HG03196 (cell line): ENCODE measurements at regions not wholly inside any gene's neighbourhood (a gene's known extent, or its start where the extent isn't known, plus 50 kb on each side); places are given as distances from the start of the nearest gene placed in this dataset.
"Not testable (repeated sequence)": the region's sequence is repeated elsewhere in the genome, so short reads cannot be mapped to it uniquely, and the experiment has no call there.

Experiments
- ATAC-seq: cut with Tn5 transposase; IDR thresholded peaks from one replicate; pipeline ENCODE4 v1.9.1; 2021; ENCODE audit not compliant: unreplicated experiment

DNA sequence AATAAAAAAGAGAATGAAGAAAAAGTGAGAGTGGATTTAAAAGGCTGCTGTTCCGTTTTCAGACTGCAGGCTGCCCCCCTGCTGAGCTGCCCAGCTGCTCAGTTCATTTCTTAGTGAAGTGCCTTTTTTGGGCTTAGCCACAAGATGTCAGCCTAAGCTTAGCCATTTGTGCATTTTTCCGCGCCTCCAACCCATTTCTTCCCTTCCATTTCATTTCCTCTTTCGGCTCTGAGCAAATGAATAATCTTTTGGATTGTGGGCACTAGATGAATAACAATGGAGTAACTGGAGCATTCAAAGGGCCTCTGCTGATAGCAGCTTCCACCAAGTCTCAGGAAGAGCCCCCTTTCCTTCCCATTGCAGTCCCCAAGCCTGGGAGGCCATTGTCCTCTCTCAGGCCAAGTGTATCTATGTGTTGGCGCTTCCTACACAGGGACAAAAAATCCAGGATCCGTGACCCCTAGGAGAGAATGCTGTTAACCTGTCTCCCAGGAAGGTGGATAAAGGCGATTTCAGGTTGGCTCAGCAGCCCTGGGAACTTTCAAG is 83.5 kb upstream of the SPTLC3 start:
- peak; percentile 85 for ATAC-seq

DNA sequence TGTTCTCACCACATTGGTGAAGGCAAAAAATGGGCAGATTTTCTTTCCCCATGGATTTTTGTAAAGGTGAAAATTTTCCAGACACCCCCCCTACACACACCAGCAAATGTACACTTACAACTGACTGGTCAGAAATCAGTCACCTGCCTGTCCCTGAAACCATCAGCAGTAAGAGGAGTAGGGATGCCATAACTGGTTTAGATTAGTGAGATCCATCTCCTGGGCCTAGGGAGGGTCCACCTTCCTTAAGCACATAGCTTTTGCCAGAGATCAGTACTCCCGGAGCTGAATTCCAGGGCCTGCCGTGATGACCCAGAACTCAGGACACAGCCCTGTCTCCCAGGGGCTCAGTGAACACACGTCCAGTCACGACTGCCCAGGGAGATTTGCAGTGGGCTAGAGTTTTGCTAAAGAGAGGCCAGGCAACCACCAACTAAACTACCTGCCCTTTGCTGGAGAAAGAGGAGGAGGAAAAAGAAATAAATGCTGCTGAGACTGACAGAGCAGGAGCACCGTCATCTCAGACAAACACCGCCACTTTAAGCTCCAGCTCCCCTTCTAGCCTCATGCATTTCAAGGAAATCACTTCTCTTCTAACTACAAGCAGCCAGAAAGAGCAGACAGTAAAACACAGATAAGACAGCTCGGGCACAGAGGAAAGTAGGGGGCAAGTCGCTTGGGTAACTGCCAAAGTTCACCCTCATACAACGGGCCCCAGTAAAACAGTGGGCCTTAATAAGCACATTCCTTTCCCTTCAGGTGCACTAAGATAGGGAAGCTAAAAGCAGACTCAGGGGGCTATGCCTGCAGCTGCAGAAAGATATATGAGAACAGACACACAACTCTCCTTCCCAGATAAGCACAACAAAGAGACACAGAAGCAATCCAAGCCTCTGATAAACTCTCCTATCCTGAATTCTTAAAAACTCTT is 82.6 kb upstream of the SPTLC3 start:
- no peak for ATAC-seq

DNA sequence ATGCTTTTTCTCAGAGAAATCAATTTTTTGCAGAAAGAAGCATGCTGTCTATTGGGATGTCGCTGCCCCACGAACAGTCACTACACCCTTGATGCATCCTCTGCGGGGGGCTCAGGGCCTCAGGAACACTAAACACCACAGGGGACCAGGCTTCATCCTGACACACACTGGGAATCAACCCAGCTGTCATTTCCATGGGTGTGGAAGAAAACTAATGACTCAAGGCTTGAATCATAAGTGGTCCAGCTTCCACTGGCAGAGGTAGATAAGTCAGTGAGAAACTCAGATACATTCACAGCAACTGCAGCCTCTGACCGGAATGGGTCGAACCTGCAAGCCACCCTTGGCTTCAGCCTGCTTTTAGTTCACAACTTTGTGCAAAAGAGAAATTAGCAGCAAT is 81.3 kb upstream of the SPTLC3 start:
- no peak for ATAC-seq

DNA sequence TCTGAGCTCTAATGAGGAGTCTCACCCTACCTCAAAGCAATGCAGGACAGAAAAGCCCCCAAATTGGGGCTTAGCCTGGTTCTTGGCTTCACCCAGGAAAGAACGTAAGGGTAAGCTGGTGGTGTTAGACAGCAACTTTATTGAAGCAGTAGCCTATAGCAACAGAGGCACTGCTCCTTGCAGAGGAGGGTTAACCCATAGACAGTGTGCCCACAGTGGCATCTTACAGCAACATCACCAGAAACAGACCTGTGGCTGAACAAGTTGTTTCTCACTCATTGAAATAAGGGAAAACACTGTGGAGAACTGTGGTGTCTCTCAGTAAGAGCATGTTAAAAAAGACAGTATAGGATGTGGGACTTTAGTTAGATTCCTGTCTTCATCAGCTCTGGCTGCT is 80.4 kb upstream of the SPTLC3 start:
- no peak for ATAC-seq

DNA sequence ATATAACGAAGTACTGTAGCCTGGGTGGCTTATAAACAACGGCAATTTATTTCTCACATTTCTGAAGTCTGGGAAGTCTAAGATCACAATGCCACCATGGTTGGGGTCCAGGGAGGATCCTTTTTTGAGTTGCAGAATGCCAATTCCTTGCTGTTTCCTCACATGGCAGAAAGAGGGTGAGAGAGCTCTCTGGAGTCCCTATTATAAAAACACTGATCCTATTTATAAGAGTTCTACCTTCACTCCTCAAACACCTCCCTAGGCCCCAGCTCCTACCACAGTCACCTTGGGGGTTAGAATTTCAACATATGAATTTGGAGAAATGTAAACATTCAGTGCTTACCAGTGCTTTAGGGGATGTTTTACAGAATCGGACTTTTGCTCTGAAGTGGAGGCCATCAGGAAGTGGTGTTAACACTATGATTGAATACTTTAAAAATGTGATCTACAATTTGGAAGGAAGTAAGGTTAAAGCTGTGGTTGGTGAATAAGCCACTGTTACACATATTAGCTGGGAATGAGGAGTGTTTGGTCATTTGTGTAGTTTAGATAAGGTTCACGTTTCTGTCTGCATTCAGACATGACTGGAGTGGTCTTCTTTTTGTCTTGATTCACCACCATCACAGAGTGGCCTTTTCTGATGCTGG is 79.9 kb upstream of the SPTLC3 start:
- ATAC-seq = no peak

DNA sequence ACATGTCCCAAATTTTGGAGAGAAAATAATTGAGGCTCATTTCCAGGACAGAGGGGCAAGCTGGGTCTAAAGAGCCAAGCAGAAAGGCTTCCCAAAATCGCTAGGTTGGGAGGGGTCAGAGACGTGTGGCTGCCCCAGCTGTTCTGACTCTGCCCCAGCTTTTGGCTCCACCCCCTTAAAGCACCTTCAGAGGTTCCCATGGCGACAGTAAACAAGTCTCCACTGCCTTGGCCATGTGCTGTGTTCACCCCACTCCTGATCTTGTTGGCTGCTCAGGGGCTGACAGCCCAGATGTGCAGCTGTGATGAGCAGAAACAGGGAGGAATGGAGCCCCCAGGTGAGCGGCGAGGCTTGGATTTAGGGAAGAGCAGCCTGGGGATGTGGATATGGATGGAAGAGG is 72.8 kb upstream of the SPTLC3 start:
- ATAC-seq = no peak

DNA sequence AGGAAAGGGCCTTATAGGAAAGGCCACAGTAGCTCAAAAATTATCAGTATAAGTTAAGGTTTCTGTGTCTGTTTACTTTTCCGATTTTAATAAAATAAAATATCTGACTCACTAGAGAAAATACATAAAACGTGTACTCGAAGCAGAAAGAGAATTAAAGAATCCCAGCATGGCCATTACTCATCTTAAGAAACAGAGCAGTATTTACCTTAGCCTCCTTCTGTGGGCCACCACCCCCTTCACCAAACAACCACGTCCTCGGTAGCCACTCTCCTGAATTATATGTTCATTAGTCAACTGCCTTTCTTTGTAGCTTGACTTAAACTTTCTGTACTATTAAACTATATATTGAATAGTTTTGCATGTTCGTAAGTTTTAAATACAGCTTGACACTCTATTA is 72.2 kb upstream of the SPTLC3 start:
- ATAC-seq = no peak

DNA sequence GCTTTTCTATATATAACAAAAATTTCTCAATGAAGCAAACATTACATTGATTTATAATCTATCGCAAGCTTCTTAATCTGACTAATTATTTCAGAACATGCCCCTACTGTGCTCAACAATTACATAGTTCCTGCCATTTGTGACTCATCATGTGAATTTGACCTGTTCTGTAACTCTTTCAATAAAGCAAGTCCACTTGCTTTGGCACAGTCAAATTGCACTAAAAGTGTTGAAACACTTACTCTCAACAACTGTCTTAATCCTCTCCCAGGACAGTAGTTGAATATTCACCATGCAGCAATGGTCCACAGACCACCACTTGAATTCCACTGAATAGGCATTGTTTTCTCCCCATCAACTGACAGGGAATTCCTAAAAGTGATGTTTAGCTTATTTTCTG is 67.7 kb upstream of the SPTLC3 start:
- no peak for ATAC-seq

DNA sequence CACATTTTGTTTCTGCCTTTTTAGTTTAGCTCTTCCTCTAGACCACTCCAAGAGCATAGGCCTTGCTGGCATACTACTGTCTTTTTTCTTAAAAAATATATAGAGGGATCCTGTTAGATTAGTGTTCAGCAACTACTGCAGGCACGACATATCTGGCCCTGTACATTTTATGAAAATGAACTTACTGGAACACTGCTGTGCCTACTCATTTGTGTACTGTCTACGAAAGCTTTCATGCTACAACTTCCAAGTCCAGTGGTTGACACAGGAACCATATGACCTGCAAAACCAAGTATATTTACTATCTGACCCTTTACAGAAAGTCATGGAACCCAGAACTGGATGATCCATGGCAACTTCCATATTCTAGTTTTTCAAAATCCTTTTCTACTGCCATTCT is 66.6 kb upstream of the SPTLC3 start:
- no peak for ATAC-seq

DNA sequence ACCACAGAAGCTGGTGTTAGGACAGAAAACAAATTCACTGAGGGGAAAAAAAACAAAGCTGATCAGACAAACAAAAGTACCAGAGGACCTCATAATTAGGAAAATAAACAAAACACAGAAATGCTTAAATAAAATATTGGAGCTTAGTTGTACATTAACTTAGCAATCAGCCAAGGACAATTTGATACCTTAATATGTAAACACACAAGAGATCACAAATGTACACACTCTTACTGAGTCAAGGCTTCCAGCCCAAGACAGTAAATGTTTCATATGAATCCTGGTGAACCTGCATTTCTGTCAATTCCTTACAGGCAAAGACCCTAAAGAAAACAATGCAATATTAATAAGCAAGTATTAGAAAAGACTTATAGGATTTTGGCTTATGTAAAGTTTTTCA is 62.0 kb upstream of the SPTLC3 start:
- ATAC-seq = no peak

DNA sequence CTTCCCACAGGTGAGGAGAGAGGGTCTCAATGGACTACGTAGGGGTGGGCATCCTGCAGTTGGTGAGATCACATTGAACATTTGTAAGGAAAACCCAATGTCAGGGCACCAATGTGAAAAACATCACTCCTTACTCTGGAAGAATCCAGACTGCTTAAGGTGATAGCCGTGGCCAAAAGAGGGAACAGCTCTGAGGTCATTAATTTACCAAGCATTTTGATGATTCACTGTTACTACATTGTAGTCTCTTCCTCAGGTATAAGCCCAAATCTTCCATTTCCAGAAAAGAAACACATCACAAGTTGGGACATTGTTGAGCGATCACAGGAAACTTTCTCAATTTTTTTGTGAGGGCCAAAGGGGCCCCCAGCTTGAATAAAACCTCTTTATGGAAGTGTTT is 61.1 kb upstream of the SPTLC3 start:
- no peak for ATAC-seq

DNA sequence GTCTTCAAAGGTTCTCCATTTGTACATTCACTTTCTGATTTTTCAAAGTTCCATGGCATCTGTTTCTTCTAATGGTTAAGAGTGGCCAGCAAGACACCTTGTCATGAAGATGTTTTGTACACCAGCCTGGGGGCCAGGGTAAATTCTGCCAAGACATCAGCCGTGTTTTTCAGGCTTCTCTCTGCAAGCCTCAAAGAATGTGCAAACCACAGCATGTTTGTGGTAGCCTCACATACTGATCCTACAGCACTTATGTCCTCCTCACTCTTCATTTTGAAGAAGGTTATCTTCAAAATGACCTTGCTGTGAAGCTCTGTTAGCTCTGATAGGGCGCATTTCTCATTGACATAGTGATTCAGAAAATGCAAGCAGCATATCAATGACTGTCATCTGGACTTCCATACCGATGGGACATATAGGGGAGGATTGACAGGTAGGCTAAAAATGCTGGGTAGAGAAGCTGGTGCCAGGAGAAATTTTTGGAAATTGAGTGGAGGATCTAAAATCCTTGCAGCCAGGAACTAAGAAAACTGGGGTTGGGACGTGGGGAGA is 59.3 kb upstream of the SPTLC3 start:
- no peak for ATAC-seq

DNA sequence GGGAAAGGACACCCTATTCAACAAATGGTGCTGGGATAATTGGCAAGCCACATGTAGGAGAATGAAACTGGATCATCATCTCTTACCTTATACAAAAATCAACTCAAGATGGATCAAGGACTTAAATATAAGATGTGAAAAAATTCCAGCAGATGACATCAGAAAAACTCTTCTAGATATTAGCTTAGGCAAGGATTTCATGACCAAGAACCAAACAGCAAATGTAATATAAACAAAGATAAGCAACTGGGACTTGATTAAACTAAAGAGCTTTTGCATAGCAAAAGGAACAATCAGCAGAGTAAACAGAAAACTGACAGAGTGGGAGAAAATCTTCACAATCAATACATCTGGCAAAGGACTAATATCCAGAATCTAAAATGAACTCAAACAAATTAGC is 54.5 kb upstream of the SPTLC3 start:
- ATAC-seq = not testable (repeated sequence)

DNA sequence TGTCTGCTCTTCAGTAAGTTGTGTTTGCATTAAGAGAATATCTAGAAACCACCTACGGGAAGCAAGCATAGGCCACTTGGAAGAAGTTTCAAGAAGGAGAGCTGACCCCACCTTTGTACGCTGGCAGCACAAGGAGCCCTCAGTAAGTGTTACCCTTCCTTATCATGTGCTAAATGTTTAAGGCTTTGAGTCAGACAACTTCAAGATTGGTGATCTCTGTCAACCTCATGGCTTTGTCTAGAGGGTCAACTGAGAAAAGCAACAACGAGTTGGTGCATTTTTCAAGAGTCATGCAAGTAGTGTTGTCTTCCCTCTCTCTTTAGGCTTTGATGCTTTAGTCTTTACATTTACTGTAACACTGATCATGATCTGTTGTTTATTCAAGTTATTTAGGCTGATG is 53.2 kb upstream of the SPTLC3 start:
- ATAC-seq = no peak

DNA sequence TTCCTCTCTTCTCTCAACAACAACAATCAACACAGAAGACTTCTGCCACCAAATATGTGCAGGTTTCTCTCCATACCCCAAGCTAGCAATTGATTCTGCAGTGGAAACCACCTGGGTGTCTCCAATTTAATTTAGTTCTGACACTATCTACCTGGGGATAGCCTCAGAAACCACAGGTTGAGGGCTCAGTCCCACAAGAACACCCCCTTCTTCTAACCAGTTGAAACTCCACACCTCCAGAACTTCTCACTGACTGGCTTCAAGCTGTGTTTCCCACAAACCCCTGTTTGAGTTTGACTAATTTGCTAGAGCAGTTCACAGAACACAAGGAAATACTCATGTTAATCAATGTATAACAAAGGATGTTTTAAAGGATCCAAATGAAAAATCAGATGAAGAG is 52.5 kb upstream of the SPTLC3 start:
- ATAC-seq = no peak

DNA sequence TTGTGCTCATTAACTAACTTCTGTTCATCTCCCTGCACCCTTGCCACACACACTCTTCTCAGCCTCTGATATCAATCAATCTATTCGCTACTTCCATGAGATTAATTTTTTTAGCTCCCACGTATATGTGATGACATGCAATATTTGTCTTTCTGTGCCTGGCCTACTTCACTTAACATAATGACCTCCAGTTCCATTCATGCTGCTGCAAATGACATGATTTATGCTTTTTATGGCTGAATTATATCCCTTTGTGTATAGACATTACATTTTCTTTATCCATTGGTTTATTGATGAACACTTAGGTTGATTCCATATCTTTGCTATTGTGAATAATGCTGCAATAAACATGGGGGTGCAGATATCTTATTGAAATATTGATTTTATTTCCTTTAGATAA is 50.8 kb upstream of the SPTLC3 start:
- no peak for ATAC-seq
